ENCODE measurements at regions not wholly inside any gene's neighbourhood (a gene's known extent, or its start where the extent isn't known, plus 50 kb on each side); places are given as distances from the start of the nearest gene placed in this dataset.
A peak's percentile ranks its signal among the peaks of the same experiment; 100 is the strongest.
"Not testable (repeated sequence)": the region's sequence is repeated elsewhere in the genome, so short reads cannot be mapped to it uniquely, and the experiment has no call there.

DNA sequence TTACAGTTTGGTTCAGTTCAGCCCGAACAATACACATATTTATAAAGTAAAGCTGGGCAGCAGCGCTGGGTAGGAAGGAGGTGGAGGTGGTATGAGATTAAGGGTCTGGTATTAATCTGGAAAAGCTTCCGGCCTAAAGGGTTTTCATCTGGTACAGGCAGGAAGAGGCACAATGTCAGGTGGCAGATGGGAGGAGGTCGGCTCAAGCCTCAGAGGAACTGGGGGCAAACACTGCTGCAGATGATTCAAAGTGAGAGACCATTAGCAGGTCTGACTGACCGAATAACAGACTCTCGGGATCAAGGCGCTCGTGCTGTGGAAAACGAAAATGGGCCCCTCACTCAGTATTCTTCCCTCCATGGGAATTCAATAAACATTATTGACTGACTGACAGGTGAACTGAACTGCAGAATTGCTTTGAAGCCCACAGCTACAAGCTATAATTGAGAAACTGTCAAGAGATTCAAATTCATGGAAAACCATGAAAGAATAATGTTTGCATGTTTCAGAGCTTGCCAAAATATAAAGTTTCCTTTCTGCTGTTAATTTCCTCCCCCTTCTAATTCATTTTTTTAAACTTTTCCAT lies 75.3 kb downstream of the TMEM167A start:
- no peak for DNase-seq

DNA sequence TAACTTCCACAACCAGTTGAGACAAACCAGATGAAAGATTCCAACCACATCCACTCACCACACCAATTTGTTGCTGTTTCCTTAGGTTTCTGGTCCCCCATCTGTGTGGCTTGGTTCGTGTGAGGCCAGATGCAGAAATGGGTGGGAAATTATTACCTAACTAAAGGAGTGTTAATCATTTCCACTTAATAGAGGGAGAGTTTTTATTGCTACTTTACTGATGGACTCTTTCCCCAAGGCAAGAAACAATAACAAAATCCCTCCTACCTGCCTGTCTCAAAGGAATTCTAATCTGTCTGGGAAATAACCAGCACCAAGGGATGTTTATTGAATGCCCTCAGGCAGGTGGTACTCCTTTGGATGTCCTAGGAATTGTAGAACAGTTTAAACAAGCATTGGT lies 76.3 kb downstream of the TMEM167A start:
- DNase-seq, result no peak

DNA sequence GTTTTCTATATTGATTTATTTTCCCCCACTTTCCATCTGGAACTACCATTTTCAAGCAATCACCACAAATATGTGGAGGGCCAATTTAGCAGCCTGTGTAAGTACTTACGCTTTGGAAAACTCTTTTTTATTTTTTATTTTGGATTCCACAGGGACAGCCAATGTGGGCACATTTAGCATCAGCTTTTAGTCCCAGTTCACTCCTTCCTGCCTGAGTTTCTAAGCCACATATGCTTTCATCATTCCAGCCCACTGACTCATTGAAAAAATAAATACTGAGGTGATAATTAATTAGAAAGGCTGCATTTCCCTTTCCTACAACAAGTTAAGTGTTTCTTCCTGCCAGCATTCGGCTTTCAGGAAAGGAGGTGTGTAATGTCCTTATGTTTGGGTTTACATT lies 76.8 kb downstream of the TMEM167A start:
- DNase-seq, result no peak

DNA sequence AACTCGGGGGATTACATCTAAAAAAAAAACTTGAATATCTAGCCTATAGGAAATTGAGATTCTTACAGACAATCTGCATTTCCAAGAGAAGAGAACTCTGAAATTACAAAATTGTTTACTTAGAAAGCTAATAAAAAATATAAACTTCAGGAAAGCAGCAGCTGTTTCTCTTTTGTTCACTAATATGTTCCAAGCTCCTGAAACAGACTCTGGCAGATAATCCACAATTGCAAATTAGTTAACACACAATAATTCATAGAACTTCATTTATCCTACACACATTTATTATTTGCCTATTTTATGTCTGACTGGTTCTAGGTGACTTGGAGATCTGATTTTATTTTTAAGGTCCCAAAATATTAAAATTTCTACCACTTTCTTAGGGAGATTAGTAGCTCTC lies 83.8 kb downstream of the TMEM167A start:
- no peak for DNase-seq

DNA sequence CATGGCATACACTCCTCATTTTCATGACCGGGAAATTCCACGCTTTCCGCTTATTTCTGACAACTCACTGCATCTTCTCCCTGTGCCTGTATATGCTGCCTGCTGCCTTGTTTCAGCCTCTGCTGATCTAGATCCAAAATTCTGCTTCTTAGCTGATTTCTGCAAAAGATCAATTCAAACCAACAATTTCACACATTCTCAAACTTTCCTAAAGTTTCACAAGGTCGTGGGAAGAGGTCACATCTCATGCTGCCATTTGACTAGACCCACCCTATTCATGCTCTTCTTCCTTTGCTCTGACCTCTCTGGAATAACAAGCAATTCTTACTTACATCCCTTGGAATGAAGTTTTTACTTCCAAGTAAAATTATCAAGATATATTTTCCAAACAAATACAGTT lies 84.5 kb downstream of the TMEM167A start:
- DNase-seq, result no peak

DNA sequence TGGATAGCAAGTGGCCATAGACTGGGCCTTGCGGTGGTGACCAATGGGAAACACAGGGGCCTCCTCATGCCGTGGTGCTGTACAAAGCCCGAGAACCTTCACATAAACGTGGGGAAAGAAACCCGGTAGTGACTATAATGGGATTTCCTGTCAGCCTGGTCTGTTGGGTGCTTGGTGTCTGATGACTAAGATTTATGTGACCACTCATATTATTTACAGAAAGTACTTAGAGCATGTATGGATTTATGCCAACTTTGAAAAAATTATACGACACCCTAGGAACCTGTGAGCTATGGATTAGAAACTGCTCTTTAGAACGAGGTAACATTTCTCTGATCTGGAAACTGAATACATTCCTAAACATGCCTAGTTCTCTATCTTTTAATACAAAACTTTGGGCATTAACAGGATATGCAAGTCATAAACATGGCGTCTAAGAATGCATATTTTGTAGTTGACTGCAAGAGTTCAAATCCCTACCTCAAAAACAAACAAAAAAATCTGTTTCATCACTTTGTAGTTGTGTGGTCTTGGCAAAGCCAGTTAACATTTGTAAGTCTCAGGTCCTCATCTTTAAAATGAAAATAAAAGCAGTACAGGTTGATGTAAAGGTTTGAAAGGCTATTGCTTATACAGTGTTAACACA lies 85.4 kb downstream of the TMEM167A start:
- no peak for DNase-seq

DNA sequence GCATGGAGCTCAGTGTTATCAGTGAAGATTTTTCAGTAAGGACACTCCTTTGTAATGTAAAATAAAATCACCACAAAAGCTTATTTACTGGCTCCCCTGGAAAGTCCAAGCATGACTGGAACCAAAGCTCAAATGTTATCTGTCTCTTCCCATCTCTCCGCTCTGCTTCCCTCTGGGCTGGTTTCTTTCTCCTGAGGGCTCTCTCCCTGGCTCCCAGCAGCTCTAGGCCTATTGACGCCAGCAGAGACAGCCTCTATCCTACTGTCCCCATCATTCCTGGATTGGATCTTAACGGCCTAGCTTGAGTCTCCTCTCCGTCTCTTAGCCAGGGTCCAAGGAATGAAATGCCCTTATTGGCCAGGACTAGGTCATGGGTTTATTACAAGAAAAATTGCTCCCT lies 86.1 kb downstream of the TMEM167A start:
- no peak for DNase-seq

DNA sequence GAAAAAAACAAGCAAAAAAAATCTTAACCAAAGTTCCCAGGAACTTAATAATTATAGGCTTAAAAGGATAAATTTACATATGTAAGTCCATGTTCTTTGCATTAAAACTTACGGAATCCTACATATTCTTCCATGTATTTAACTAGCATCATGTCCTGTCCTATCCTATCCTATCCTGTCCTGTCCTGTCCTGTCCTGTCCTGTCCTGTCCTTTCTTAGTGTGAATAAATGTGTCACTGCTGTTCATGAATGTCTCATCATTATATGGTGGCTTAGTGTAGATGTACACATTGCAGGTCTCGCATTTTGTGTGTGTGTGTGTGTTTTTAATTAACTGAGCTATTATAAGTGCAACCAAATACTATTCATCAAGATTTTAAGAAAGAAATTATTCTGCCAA lies 90.0 kb downstream of the TMEM167A start:
- no peak for DNase-seq

DNA sequence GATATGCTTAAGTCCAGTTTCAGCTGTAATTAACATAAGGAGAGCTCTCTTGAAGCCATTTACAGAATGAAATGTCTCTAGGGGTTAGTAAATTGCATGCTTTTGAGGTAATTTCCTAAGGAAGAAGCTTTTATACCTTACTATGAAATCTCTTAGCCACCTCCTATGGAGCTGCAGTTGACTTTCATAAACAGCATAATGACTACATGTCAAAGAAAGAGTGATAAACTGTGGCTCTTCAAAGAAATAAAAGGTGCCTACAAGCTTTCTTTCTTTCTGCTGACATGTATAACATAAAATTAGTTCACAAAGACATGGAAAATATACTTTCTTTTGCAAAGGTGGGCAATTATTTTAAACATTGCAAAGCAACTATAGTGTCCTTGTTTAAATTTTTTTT lies 90.8 kb downstream of the TMEM167A start:
- DNase-seq, result no peak

DNA sequence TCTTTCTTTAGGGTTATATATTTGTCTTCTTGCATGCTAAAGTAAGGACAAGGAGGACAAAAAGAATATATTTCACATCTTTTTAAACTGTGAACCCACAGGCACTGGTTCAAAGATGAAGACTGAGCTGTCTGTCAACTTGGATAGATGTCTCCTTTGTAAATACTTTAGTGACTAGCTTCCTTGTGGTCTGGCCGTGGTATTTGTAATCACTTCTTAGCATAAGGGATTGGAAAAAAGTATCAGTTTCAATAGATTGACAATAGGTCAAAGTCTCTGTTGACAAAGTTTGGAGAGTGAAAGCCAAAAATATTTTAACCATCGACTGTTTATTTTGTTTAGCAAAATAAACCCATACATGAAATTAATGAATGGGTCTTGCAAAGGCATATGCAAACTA lies 91.4 kb downstream of the TMEM167A start:
- no peak for DNase-seq

DNA sequence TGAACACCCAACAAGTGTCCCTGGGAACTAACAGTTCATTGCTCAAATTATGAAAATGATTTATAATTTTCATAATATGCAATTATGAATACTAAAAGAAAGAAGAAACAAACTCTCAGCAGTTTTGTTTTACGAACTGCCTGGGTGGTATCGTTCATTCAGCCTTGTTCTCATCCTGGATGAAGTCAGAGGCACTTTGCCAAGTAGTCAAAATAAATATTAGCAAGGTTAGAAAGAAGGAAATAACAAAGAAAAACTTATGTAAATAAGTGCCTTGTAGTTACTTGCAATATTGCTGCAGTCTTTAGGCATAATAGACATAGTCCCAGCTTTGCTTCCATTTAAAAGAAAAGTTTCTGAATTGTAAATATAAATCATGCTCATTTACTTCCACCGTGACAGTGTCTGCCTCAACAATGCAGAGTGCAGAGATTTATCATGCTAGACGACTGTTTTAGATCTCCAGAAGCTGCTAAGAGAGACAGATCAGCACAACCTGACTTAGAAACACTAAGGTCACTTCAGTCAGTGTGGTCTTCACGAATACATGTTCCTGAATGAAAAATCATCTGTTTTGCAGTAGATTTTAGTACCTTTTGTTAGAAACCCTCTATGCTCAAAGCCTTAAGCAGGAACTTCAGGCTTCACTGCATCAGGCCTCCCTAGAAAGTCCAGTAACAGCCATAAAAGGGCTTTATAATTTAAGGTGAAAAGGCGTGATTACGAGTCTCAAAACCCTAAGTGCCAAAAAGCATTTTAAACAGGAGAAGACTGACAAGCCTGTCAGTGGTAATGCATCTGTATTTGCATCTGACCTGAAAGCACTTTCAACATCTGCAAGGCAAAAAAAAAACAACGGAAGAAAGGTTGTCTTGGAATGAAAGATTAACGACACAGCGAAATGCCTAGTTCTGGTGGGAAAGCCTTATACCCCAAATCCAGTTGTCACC lies 92.1 kb downstream of the TMEM167A start:
- no peak for DNase-seq

DNA sequence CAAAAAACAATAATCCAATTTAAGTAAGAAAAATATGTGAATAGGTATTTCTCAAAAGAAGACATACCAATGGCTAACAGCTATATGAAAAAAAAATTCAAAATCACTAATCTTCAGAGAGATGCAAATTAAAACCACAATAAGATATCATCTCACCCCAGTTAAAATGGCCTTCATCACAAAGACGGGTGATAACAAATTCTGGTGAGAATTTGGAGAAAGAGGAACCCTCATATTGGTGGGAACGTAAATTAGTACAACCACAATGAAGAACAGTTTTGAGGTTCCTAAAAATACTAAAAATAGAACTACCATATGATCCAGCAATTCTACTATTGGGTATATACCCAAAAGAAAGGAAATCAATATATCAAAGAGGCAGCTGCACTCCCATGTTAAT lies 94.3 kb downstream of the TMEM167A start:
- no peak for DNase-seq

DNA sequence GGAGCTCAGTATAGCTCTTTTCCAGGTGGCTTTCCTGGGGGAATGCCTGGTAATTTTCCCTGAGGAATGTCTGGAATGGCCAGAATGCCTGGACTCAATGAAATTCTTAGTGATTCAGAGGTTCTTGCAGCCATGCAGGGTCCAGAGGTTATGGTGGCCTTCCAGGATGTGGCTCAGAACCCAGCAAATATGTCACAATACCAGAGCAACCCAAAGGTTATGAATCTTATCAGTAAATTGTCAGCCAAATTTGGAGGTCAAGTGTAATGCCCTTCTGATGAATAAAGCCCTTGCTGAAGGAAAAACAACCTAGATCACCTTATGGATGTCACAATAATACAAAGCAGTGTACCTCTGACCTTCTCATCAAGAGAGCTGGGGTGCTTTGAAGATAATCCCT lies 100.3 kb downstream of the TMEM167A start:
- not testable (repeated sequence) for DNase-seq

DNA sequence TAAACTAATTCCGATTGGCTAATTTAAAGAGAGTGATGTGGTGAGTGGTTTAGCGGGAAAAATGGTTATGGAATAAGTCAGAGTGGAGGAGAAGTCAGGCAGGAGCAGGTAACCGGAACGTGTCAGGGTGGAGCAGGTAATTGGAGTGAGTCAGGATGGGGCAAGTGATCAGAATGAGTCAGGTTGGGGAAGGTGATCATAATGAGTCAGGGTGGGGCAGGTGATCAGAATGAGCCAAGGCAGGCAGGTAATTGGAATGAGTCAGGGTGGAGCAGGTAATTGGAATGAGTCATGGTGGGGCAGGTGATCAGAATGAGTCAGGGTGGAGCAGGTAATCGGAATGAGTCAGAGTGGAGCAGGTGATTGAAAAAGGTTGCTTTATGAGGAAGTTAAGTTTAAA lies 101.4 kb downstream of the TMEM167A start:
- DNase-seq, result peak; percentile 23

DNA sequence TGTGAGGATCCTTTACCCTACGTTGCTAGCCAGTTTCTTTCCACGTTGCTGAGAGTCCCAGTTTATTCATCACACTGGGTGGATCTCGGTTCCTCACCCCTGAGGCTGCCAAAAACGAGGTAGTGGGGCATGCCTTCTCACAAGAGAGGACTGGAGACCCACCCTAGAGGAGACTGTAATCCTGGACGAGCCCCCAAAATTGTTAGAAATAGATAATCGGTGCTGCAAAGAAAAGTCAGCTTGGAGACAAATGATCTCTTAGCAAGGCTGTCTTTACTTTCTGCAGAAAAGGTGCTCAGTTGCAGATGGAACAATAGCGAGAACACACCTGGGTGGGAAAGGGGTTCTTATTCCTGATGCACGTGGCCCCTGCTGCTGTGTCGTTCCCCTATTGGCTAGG lies 101.8 kb downstream of the TMEM167A start:
- DNase-seq, result no peak

DNA sequence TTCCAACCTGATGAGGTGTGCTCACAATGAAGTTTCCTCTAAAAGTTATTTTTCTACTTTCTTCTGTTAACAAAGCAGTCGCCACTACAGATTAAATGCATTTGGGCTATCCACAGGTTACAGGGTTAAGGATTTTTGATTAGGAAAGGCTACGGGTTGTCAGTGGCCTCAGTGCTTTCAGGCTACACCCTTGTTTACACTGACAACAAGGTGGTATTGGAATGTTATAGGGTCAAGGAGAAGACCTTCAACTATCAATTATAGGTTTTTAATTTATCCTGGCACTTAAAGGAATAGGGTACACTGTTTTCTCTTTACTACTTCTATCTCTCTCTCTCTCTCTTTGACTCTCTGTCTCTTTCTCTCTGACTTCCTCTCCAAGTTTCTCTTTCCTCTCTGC lies 102.8 kb downstream of the TMEM167A start:
- DNase-seq, result not testable (repeated sequence)

DNA sequence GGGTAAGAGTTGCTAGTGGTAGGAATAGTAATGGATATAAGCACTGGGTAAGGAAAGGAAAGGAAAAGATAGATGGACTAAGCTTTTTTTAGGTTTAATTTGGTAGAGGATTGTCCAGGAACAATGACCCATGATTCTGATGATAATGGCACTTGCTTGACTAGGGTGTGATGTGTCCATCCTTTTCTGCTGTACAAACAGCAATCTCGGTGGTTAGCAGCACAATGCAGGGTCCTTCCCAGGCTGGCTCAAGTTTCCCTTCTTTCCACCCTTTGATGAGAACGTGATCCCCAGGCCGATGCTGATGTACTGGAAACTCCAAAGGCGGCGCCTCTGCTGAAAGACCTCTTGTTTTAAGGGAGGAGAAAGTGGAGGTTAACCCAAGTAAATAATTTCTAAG lies 105.3 kb downstream of the TMEM167A start:
- DNase-seq, result no peak

DNA sequence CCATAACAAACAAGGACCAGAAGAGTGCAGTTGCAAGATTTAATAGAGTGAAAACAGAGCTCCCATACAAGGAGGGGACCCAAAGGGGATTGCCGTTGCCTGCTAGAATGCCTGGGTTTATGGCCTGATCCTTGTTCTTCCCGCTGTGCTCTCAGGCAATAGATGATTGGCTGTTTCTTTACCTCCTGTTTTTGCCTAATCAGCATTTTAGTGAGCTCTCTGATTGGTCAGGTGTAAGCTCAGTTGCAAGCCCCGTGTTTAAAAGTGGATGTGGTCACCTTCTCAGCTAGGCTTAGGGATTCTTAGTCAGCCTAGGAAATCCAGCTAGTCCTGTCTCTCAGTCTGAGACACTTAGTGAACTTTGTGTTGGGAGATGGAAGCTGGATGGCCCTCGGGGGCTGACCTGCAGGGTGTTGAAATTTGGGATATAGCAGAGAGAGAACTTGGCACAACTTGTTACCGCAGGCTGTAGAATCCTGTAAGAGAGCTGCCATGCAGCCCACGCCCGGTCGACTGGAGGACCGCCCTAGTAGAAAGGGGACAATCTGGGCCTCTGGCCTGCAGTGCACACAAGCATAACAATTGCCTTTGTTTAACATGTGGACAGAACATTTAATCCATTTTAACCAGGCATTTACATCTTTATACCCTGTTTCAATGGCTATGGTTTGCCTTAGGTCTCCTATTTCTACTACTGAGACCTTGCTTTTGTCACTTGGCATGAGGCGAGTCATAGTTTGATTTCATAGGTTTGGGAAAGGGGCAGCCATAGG lies 106.0 kb downstream of the TMEM167A start:
- DNase-seq, result not testable (repeated sequence)

DNA sequence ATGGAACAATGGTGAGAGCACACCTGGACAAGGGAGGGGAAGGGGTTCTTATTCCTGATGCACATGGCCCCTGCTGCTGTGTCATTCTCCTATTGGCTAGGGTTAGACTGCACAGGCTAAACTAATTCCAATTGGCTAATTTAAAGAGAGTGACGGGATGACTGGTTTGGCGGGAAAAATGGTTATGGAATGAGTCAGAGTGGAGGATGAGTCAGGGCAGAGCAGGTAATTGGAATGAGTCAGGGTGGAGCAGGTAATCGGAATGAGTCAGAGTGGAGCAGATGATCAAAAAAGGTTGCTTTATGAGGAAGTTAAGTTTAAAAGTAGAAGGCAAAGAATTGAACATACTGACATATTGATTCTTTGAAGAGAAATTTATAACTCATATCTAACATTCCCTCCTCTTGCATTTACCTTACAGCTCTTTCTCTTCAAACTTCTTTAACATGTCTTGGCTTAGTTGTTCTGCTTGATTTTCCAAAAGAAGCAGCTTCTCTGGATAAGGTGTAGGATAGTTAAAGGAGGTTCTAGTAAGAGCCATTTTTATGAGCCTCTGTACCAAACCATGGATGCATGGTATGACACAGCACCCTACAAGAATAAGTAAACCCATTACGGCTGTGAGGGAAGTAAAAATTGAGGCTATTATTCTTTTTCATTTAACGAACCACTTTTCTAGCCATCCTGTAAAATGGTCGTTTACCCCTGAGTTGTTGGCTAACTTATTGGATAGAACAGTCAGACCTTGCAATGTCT lies 107.8 kb downstream of the TMEM167A start:
- DNase-seq, result peak; percentile 82

DNA sequence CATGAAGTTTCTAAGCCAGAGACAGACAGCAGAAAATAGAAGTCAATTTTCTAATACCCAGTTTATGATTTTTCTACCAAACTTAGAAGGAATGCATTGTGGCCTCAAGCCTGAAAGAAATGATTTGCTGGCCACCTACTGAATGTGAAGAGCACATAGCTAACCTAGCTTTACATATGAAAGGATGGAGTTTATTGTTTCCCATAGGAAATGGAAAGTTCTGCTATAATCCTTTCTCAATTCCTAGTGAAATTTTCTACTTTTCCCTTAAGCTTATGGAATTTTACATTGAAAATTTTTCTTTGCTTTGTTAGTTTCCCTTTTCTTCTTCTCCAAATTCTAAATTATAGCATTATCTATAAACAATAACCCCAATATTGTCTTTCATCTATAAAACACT lies 110.1 kb downstream of the TMEM167A start:
- no peak for DNase-seq

DNA sequence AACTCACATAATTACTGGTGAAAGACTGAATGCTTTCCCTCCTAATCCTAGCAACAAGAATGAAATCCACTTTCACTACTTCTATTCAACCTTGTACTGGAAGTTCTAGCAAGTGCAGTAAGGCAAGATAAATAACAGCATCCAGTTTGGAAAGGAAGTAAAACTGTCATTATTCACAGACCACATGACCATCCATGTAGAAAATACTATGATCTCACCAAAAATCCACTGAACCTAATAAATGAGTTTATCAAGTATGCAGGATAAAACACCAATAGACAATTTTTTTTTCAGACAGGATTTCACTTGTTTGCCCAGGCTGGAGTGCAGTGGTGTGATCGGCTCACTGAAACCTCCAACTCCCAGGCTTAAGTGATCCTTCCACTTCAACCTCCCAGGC lies 117.7 kb downstream of the TMEM167A start:
- no peak for DNase-seq

DNA sequence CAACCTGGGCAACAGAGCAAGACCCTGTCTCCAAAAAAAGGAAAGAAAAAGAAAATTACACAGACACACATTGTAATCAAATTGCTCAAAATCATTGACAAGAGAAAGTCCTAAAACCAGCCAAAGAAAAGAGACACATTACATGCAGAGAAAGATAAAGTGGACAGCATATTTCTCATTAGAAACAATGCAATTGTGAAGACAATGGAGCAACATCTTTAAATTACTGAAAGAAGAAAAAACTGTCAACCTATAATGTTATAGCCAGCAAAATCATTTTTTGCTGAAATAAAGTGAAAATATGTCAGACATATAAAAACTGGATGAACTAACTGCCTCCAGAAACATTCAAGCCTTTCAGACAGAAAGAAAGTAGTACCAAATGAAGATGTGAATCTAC lies 120.6 kb downstream of the TMEM167A start:
- no peak for DNase-seq

DNA sequence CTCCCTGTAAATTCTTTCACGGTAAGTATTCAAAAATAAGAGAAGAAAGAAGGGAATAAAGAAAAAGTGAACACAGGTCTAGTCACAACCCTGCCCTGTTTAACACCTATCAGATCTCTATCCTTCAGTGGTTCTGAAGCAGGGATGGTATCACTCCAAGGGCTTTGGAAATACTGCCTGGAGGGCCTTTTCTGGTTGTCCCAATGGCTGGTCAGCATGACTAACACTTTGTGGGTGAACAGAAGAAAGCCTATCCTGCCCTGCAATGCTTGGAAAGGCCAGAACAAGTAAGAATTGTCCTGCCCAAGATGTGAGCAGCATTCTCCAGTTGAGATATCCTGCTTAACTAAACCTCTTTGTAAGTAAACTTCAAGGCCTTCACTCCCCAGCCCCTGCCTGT lies 124.9 kb downstream of the TMEM167A start:
- no peak for DNase-seq

Measured in activated CD4-positive, alpha-beta T cell treated with anti-CD3 and anti-CD28 coated beads, Interleukin-2, Interleukin-6, amounts not matched to agents 100 ng/mL and 50 ng/mL, durations not matched to agents 16 hours and 8 hours (primary cell).